Endothelial cell of umbilical vein (primary cell): ENCODE measurements at regions not wholly inside any gene's neighbourhood (a gene's known extent, or its start where the extent isn't known, plus 50 kb on each side); places are given as distances from the start of the nearest gene placed in this dataset.

Source experiments
- BruUV-seq: library from RNA; stranded (reverse); fragments of 400-500 nt; replicated peaks from 2 replicates; lab custom pipeline; 2021; lab: Mats Ljungman, UMichigan
- CTCF ChIA-PET: fragments of 300-600, 350-600 bp; sonication (Branson Sonifier 250); formaldehyde crosslinking; loops from one replicate; lab custom pipeline; 2021; ENCODE audit warnings: antibody characterized with exemption, inconsistent platforms; lab: Charles Lee
- POLR2A ChIA-PET: fragments of 300-600, 350-600 bp; sonication (Branson Sonifier 250); formaldehyde crosslinking; loops from one replicate; lab custom pipeline; 2021; ENCODE audit warnings: antibody characterized with exemption, inconsistent platforms; lab: Charles Lee
- DNase-seq: peaks from one replicate; pipeline ENCODE4 v3.0.0-alpha.2; 2011; ENCODE audit warnings: low read depth, low spot score
- FAIRE-seq: peaks from 2 replicates; lab custom pipeline; 2011; peaks lifted over from hg19 to GRCh38; lab: Jason Lieb, UNC
- H2AFZ ChIP-seq: 2 replicates; pipeline ENCODE4 v1.6.0; 2012; ENCODE audit warnings: low read depth, low read length, control low read depth, inconsistent platforms
- H3K27ac ChIP-seq: 2 replicates; pipeline ENCODE4 v1.5.1; 2011; ENCODE audit warnings: low read depth, mild to moderate bottlenecking, control low read depth, low read length, moderate library complexity; ENCODE audit not compliant: insufficient read depth
- H3K27me3 ChIP-seq, 2 experiments: 2 replicates each; pipeline versions ENCODE4 v1.6.0 to v1.6.1; 2011; ENCODE audit warnings: low read length in 2 of 2, mixed read lengths in 1 of 2; ENCODE audit not compliant: control insufficient read depth in 2 of 2, insufficient read depth in 2 of 2
- H3K36me3 ChIP-seq, 2 experiments: 2 replicates in 1 of 2; 3 replicates in 1 of 2; pipeline ENCODE4 v1.5.1; 2011; ENCODE audit warnings: low read length in 2 of 2, mild to moderate bottlenecking in 1 of 2, moderate library complexity in 1 of 2; ENCODE audit not compliant: control insufficient read depth in 2 of 2, insufficient read depth in 2 of 2; ENCODE audit errors: extremely low read depth in 1 of 2
- H3K4me1 ChIP-seq: 3 replicates; pipeline ENCODE4 v1.5.1; 2011; ENCODE audit warnings: mild to moderate bottlenecking, low read length; ENCODE audit not compliant: control insufficient read depth, insufficient read depth; ENCODE audit errors: extremely low read depth
- H3K4me2 ChIP-seq: 2 replicates; pipeline ENCODE4 v1.6.1; 2011; ENCODE audit warnings: low read length, control low read depth, mixed read lengths; ENCODE audit not compliant: insufficient read depth
- H3K4me3 ChIP-seq, 3 experiments: fragments of 200-600 bp in 1 of 3; sonication (generic), shearing (Covaris generic) in 1 of 3; replicated peaks in 1 of 3; 2 replicates each; pipeline ENCODE4 v1.5.1; 2011 to 2016; ENCODE audit warnings: control low read depth in 3 of 3, low read length in 3 of 3, mild to moderate bottlenecking in 2 of 3, inconsistent platforms in 1 of 3, low read depth in 1 of 3, moderate library complexity in 1 of 3; ENCODE audit not compliant: insufficient read depth in 1 of 3
- H3K79me2 ChIP-seq: 2 replicates; pipeline ENCODE4 v1.6.0; 2012; ENCODE audit warnings: low read length, inconsistent platforms; ENCODE audit not compliant: control insufficient read depth, insufficient read depth
- H3K9ac ChIP-seq: replicated peaks from 2 replicates; pipeline ENCODE3; 2011; ENCODE audit warnings: low read length, control low read depth; ENCODE audit not compliant: insufficient read depth; ENCODE audit errors: extremely low read depth
- H3K9me1 ChIP-seq: replicated peaks from 3 replicates; pipeline ENCODE4 v1.6.0; 2011; ENCODE audit warnings: mild to moderate bottlenecking, low read length; ENCODE audit not compliant: control insufficient read depth, insufficient read depth; ENCODE audit errors: extremely low read depth
- H3K9me3 ChIP-seq: replicated peaks from 2 replicates; pipeline ENCODE4 v1.5.1; 2012; ENCODE audit warnings: low read length, inconsistent platforms; ENCODE audit not compliant: control insufficient read depth, insufficient read depth
- H4K20me1 ChIP-seq: replicated peaks from 2 replicates; pipeline ENCODE3; 2011; ENCODE audit warnings: mild to moderate bottlenecking, low read length; ENCODE audit not compliant: control insufficient read depth, insufficient read depth; ENCODE audit errors: extremely low read depth
- CTCF ChIP-seq, 2 donors: IDR thresholded peaks; 1 replicate in 1 of 2; 2 replicates in 1 of 2; pipeline ENCODE4 v1.5.1; 2011; ENCODE audit warnings: low read length in 2 of 2, mild to moderate bottlenecking in 2 of 2, moderate library complexity in 2 of 2, control low read depth in 1 of 2, inconsistent platforms in 1 of 2, low read depth in 1 of 2; ENCODE audit not compliant: insufficient read depth in 1 of 2; ENCODE audit errors: extremely low read depth in 1 of 2
- EZH2 ChIP-seq: IDR thresholded peaks from 2 replicates; pipeline ENCODE4 v1.6.1; 2012; ENCODE audit warnings: borderline replicate concordance, low read depth, mild to moderate bottlenecking, moderate library complexity, low read length, inconsistent platforms; ENCODE audit not compliant: severe bottlenecking
- FOS ChIP-seq: IDR thresholded peaks from 2 replicates; pipeline ENCODE4 v1.6.1; 2011; ENCODE audit warnings: mild to moderate bottlenecking, low read length, moderate library complexity, borderline replicate concordance; ENCODE audit not compliant: insufficient read depth
- GATA2 ChIP-seq: IDR thresholded peaks from 2 replicates; pipeline ENCODE4 v1.7.0; 2011; ENCODE audit warnings: low read depth, mild to moderate bottlenecking, moderate library complexity, mixed read lengths, low read length; ENCODE audit not compliant: insufficient read length, insufficient read depth
- JUN ChIP-seq: IDR thresholded peaks from 2 replicates; pipeline ENCODE4 v1.6.1; 2011; ENCODE audit warnings: borderline replicate concordance, low read depth; ENCODE audit not compliant: insufficient read length, insufficient read depth
- MAX ChIP-seq: IDR thresholded peaks from 2 replicates; pipeline ENCODE4 v1.6.1; 2011; ENCODE audit not compliant: insufficient read depth, insufficient read length
- MYC ChIP-seq: IDR thresholded peaks from one replicate; pipeline ENCODE4 v1.6.1; 2011; ENCODE audit warnings: mild to moderate bottlenecking, low read depth, low read length
- POLR2A ChIP-seq: IDR thresholded peaks from 2 replicates; pipeline ENCODE4 v1.6.1; 2012; ENCODE audit warnings: low read depth, mild to moderate bottlenecking, control low read depth, low read length
- POLR2AphosphoS5 ChIP-seq: IDR thresholded peaks from 2 replicates; pipeline ENCODE4 v1.6.1; 2012; ENCODE audit warnings: low read depth, mild to moderate bottlenecking, control low read depth, low read length, moderate library complexity; ENCODE audit not compliant: insufficient read depth
- dilution Hi-C: fragments of 300-500 bp; cut with MboI; formaldehyde crosslinking; loops from one replicate; pipeline ENCODE4 v1.15.0; 2019; ENCODE audit warnings: low sequenced_read_pairs; ENCODE audit not compliant: extremely low pct_ligation_motif_present
- intact Hi-C: fragments of 100-400 bp; cut with micrococcal nuclease; formaldehyde crosslinking; loops from one replicate; pipeline ENCODE4 v1.10.0; 2022

DNA sequence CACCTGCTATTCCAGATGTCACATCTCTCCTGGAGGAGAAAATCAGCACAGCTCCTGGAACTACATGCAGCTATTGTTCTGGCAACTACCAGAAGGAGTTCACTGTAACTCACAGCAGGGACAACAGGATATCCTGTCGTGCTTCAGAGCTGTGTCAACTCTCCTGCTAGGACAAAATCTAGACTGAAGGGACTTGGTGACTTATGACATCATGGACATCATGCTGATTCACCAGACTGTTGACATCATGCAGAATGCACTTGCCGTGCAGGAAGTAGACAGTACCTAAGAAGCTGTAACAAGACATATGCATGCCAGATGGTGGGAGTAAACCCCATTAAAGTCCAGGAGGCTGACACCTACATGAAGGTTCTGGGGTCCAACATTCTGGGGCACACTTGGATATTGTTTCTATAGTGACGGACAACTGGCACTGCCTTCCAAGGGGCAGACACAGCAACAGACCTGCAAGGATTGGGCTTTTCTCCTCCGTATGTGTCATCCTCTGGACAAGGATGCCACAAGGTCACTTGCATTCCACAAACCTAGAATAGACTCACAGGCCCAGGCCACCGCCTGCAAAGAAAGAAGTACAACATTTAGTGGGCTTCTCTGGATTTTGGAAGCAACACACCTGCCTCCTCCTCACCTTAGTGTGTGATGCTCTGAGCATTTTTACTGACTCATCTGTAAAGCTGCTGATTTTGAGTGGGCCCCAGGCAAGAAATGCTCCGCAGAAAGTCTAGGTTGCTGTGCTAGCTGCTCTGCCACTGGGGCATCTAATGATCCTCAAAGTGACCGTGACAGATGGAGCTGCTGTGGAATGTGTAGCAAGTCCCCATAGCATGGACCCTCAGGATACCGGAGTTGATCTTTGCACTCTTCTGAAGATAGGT lies 249.2 kb downstream of the MATN1 start:
- H3K36me3 ChIP-seq: no peaks in the 10 kb centered on the region
- no peak overlapping the region for H3K4me2 ChIP-seq
- H3K27ac ChIP-seq: no peak overlapping the region
- no peaks in the 10 kb centered on the region for H4K20me1 ChIP-seq
- no TSS peak for BruUV-seq
- H3K4me3 ChIP-seq: no peak overlapping the region
- no peak overlapping the region for H3K9ac ChIP-seq
- no peak overlapping the region for H2AFZ ChIP-seq
- intact Hi-C loops: no loop called here
- H3K9me1 ChIP-seq: no peaks in the 10 kb centered on the region
- TF ChIP-seq FOS (no peak), POLR2AphosphoS5 (no peak), MAX (no peak), CTCF (IDR thresholded peaks at IDR 0.05; ENCODE audit: extremely low read depth in 1 of 2, insufficient read depth in 1 of 2, low read depth in 1 of 2, low read length in 2 of 2) (no peak), POLR2A (no peak), MYC (no peak), JUN (no peak), EZH2 (no peak), GATA2 (no peak)
- no peaks in the 10 kb centered on the region for H3K4me1 ChIP-seq
- dilution Hi-C loops: no loop called here
- ChIA-PET CTCF (no interaction called here), POLR2A (no interaction called here)
- H3K27me3 ChIP-seq: no peaks in the 10 kb centered on the region
- no peaks in the 10 kb centered on the region for H3K9me3 ChIP-seq
- FAIRE-seq (no peak), DNase-seq (no peak)
- no peaks in the 10 kb centered on the region for H3K79me2 ChIP-seq
